GM18870 (cell line): ENCODE measurements at regions not wholly inside any gene's neighbourhood (a gene's known extent, or its start where the extent isn't known, plus 50 kb on each side); places are given as distances from the start of the nearest gene placed in this dataset.

Source experiments
- ATAC-seq: cut with Tn5 transposase; IDR thresholded peaks from one replicate; pipeline ENCODE4 v1.9.1; 2021; ENCODE audit warnings: moderate library complexity; ENCODE audit not compliant: unreplicated experiment

DNA sequence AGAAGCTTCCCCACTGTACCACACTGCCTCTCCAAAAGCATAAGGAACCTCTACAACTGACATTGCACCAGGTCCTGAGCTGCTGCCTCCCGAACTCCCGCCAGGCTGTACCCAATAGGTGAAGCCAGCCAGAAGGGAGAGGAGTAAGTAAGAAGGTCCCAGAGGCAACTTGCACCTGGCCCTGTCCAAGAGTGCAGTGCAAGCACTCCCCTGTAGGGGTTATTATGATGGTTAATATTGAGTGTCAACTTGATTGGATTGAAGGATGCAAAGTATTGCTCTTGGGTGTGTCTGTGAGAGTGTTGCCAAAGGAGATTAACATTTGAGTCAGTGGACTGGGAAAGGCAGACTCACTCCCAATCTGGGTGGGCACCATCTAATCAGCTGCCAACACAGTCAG lies 879.3 kb upstream of the SLIT2 start:
- no peak for ATAC-seq

DNA sequence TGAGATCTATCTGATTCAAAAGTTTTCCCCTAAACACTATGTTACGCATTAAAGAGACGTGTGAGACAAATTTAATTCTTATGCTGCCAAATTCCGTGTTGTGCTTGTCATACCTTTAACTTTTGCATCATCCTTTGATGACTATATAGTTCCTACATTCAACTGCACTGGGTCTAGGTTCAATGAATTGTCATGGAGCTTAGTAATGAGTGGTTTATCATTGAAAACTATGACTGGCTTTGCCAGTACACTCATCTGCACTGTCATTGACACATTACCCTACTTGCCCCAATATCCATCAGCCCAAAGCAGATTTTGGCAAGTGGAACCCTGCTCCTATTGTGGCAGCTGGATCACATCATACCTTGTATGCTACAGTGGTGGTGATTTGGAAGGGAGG lies 882.9 kb upstream of the SLIT2 start:
- ATAC-seq, result no peak

DNA sequence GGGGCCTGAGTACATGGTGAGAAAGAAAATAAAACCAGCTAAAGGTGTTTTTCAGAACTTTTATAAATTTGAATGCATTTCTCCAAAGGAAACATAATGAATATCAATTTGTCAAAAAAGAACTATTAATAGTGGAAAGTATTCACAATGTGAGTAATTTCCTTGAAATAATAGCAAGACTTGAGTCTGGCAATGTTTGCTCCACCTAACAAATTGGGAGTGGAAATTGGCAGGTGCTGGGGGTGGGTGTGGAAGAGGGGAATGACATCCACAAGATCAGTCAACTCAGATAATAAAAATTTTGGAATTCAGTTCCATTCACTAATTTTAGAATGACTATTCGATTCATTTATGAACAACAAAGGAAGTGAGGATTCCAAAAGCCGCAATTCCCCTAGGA lies 884.8 kb upstream of the SLIT2 start:
- no peak for ATAC-seq

DNA sequence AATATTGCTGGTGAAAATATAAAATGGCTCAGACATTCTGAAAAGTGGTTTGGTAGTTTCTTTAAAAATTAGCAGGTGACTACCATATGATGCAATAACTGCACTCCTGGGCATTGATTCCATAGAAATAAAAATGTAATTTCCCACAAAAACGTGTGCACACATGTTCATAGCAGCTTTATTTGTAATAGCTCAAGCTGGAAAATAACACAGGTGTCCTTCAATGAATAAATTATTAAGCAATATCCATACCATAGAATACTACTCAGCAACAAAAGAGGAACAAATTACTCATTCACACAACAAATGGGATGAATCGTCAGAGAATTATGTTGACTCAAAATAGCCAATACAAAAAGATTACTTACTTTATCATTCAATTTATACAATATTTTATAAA lies 893.7 kb upstream of the SLIT2 start:
- no peak for ATAC-seq

DNA sequence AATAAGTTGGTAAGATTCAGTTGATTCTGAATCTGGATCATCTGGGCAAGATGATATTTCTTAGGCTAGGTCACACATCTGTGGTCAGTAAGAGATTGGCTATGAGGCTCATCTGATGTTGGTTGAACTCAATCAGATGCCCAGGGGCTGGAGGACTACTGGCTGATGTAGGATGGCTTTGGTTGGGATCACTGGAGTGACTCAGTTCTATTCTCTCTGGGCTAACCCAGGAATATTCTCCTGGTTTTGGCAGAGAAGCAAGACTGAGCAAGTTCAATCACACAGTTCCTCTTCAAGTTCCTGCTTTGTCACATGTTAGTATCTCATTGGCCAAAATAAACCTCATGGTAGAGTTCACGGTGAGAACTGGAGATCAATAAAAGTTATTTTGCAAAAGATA lies 902.3 kb upstream of the SLIT2 start:
- no peak for ATAC-seq

DNA sequence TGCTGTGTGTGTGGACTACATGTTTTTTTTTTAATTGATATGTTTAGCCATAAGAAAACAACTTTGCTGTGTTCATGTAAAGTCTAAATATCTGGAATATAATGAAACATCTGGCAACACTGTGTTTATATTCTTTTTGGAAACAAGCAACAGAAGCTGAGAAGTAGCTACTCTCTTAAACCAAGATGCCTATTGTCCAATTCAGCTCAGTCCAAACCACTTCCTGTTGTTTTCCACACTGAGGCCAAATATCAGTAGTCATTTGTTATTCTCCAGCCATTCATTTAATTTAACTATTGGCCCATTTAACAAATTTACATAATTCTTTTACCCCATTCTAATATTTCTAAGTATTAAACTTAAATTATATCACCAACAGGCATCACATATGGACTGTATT lies 903.0 kb upstream of the SLIT2 start:
- no peak for ATAC-seq

DNA sequence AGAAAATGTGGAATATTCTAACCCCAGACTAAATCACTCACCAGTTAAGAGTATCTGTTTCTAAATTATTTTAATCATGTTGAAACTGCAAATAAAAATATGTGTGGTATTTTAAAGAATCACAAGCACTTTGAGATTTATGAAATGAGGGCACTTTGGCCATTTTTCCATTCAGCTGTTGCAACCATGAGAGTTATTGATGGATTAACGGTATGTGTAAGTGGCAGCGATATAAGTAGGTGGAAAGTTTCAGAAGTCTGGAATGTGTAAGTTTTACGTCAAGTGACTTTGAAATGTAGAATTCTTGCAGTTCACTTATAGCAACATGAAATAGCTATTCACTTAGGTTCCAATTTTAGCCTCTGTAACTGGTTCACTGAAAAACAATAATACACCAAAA lies 905.1 kb upstream of the SLIT2 start:
- no peak for ATAC-seq

DNA sequence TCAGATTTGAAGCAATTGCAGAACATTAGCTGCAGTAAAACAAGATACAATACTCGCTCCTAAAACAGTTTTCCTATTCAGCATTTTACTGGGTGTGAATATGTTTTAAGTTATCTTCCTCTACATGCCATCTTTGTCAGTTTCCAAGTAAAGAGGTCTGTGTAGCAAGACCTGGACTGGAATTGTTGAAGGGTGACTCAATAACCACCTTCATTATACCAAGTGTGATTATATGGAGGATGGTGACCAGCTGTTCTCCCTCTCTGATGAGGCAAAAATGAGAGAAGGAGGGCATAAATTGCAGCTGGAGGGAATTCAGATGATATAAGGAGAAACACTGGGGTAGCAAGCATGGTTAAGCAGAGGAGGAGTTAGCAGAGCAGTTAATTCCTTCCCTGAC lies 922.1 kb upstream of the SLIT2 start:
- no peak for ATAC-seq

DNA sequence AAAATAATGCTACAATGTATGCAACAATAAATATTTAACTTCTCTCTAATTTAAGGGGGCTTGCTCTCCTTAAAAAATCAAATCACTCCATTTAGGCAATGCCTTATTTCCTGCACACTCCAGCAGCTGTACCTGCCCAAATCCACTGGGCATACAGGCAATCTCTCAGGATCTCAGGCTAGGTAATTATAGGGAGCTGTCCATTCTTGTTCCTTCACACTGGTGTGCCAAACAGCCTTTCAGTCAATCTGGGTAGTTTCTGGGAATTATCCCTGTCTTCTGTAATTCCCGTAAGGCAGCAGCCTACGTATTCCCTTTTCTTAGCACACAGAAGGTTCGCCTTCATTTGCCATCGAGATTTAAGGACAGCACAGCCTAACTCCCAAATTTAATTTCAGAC lies 922.6 kb upstream of the SLIT2 start:
- ATAC-seq, result no peak

DNA sequence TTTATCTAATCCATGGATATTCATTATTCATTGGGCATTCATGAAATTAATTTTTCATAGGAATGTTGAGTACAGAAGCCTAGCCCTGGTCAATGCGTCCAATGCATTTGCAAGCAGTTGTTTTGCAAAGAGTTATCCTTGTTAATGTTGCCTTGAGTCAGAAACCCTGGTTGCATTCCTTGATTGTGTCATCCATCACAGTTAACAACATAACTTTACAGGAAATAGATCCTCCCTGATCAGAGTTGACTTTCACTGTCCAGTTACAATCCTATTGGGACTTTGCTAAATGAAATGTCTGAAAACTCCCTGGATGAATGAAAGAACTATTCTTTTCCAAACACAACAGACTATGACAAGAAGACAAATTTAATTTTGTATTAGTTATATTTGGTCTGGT lies 924.3 kb upstream of the SLIT2 start:
- no peak for ATAC-seq

DNA sequence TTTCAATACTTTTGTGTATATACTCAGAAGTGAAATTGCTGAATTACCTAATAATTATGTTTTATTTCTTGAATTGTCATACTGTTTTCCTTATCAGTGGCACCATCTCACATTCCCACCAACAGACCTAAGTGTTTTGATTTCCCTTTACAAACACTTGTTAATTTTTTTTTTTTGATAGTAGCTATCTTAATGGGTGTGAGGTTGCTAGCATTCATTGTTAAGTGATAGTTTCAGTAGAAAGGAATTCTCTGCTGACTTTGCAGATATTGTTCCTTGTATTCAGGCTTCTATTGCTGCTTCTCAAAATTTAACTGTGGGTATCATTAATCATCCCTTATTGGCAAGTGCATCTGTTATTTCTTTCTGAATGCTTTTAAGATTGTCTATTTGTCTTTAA lies 927.5 kb upstream of the SLIT2 start:
- ATAC-seq, result no peak

DNA sequence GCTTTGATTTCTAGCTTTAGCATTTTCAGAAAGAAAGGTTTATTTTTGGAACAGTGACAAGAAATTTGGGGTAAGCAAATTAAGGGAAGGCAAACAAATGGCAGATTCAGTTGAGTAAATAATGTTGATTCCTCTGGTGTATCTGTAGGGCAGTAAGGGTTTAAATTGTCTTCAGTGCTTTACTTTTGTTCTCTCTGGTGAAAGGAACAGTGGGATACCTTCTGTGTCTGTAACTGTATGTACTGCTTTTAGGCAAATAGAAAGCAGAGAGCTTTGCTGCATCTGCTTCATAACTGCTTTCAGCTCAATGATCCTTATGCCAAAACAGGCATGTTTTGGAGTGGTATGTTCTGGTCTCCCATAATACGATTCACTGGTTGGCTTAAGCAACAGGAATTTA lies 932.1 kb upstream of the SLIT2 start:
- ATAC-seq, result no peak

DNA sequence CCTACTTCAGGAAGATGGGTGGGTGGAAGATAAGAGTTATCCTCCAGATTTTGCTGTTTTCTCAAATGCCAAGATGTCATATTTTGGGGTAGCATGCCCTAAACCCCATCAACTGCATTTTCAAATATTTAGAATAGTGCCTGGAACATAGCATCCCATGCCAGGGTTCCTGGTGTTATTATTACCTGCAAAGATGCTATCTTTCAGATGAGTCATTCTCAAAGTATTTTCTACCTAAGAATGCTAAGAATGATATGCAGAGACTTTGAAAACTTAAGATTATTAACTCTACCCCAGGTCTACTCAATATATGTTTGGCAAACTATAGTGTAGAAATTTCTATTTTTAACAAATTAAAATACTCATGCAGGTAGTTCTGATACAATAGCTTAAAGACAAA lies 934.3 kb upstream of the SLIT2 start:
- no peak for ATAC-seq

DNA sequence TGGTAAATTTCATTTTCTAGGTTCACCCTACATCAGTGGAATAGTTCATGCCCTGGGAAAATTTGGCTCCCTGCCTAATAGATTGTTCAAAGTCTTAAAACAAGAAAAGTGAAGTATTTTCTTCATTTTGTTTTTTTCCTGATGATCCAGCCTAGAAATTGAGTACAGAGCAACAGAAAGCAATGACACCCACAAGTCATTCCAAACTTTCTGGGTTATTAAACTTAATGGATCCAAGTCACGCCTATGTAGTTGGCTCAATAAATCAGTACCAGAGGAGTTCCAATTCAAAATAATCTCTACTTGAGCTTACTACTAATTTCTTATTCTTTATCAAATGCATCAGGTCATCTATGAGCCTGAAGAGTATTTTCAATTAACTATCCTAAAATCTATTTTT lies 937.6 kb upstream of the SLIT2 start:
- ATAC-seq, result no peak

DNA sequence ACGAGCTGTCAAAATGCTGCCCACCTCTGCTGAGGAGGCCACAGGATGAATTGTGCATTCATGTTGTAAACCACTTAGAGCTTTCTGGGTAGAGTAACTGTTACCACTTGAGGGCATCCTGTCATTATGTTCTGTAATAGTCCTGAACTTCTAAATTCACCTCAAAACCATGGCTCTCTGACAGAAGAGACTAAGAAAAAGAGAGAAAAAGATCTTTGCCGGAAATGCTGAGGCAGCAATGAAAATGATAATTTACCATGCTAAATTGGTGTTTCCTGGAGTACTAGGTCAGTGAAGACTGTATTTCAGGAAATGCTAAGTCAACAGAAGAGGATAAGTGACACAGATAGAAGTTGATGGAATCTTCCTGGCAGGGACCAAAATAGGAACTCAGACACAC lies 942.3 kb upstream of the SLIT2 start:
- no peak for ATAC-seq

DNA sequence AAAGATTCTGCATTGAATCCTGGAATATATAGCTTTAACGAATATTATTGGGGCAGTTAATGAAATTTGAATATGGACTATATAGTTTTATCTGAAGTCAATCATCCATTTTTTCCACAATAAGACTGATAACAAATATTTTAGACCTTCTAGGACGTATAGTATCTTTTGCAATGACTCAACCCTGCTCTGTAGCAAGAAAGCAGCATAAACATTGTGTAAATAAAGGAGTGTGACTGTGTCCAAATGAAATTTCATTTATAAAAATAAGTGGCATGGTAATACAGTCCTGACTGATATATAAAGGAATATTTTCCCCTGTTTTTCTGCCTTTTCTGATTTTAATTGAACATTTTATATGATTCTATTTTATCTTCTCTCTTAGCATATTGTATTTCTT lies 947.7 kb upstream of the SLIT2 start:
- no peak for ATAC-seq

DNA sequence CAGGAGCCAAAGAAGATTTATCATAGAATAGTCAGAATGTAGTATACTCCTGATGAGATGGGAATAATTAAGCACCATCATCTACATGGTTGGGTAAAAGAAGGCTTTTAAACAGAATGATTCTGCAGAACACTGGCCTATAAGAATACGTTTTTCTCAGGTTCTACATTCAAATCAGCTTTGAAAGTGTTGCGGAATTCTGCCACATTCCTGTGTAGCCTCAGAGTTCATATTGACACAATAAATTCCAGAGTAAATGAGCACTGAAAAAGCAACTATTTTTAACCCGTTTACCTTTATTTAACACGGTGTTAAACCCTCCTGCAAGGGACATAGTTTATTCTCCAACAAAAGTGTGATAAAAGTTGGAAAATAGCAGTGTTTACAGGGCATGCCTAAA lies 950.2 kb upstream of the SLIT2 start:
- no peak for ATAC-seq

DNA sequence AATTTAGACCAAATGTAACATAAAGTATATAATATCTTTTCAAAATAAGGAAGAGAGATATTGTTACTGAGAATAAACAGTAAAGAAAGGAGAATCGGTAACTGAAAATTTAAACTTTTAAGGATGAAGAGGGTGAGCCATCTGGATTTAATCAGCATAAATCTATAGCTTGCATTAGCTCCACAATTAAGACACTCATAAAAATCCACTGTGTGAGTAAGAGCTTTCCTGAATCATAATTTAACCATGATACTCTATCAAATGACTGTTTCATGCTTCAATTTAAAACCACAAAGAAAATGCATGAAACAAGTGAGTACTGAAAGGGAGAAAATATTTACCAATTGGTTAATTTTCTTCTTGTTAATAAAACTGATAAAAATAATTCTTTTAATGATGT lies 951.5 kb upstream of the SLIT2 start:
- no peak for ATAC-seq

DNA sequence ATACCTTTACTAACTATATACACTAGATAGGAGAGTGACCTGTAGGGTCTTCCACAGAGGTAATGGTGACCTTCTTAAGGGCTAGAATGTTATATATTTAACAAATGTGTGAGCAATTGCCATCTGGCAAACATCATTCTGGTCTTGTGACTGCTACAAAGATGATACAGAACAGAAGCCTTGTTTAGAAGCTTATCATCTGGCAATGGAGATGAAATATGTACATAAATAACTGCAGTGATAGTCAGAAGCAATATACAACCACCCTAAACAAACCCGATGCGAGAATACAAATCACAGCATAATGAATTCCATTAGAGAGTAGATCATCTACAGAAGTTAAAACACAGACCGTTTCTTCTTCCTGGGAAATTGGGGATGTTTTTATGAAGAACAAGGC lies 952.7 kb upstream of the SLIT2 start:
- ATAC-seq, result no peak

DNA sequence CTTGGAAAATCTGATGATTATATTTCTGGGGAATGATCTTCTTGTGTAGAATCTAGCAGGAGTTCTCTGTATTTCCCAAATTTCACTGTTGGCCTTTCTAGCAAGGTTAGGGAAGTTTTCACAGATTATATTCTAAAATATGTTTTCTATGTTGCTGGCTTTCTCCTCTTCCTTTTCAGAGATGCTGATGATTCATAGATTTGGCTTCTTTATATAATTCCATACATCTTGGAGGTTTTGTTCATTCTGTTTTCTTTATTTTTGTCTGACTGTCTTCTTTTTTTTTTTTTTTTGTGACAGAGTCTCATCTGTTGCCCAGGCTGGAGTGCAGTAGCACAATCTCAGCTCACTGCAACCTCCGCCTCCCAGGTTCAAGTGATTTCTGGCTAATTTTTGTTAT lies 957.9 kb upstream of the SLIT2 start:
- no peak for ATAC-seq

DNA sequence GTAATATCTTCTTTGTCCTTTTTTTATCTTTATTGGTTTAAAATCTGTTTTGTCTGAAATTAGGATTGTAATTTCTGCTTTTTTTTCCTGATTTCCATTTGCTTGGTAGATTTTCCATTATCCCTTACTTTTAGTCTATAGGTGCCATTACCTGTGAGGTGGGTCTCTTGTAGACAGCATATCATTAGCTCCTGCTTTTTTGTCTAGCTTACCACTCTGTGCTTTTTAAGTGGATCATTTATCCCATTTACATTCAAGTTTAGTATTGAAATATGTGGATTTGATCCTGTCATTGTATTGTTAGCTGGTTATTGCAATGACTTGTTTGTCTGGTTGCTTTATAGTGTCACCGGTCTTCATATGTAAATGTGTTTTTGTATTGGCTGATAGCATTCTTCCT lies 958.6 kb upstream of the SLIT2 start:
- ATAC-seq, result no peak

DNA sequence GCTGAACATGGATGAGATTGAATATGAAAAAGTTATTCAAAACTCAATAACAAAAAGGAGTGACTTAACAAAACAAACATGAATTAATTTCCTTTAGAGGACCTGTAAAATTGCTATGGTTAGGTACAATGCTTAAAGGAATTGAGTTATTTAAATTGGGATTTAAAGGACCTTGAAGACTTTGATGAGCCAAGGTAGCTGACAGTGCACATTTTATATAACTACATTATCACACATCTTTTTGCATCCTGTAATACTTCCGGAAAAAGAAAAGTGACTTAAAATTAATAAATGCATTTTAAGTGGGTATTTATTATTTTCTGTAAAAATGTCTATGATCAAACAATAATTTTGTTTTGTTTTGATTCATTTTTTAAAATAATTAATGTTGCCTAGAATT lies 964.8 kb upstream of the SLIT2 start:
- no peak for ATAC-seq

DNA sequence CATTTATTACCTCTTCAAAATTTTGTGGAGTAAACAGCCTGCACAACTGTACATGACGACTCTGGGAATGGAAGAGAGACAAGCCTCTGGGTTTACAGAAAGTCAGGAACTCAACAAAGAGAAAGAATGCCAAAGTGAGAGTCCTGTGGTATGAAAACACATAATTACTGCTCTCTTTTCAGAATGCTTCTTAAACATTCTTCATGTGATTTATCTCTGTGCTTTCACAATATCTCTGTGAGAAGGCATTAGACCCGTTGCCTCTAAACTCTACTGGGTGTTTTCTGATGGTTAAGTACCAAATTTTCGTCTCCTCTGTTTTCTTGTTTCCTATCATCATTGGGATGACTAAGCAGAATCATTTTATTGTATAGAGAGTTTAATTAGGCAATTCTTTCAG lies 966.6 kb upstream of the SLIT2 start:
- ATAC-seq, result no peak

DNA sequence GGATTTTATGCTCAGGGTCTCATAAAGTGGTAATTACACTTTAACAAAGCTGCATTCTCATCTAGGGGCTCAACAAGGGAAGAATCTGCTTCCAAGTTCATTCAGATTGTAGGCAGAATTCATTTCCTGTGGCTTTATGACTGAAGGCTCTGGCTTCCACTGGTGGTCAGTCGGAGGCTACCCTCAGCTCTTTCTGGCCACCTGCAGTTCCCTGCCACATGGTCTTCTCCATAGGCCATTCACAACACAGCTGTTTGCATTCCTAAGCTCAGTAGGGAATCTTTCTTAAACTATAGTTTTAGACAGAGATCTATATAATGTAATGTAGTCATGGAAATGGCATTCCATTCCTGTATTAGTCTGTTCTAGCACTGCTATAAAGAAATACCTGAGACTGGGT lies 973.0 kb upstream of the SLIT2 start:
- no peak for ATAC-seq
